IPS-18a (cell line): ENCODE measurements at regions not wholly inside any gene's neighbourhood (a gene's known extent, or its start where the extent isn't known, plus 50 kb on each side); places are given as distances from the start of the nearest gene placed in this dataset.
"Not testable (repeated sequence)": the region's sequence is repeated elsewhere in the genome, so short reads cannot be mapped to it uniquely, and the experiment has no call there.

Source experiments
- H3K27ac ChIP-seq: one replicate; pipeline ENCODE4 v1.5.1; 2013; ENCODE audit warnings: low read length
- H3K27me3 ChIP-seq: one replicate; pipeline ENCODE4 v1.6.1; 2013; ENCODE audit warnings: mild to moderate bottlenecking, low read length; ENCODE audit not compliant: control insufficient read depth, insufficient read depth
- H3K36me3 ChIP-seq: one replicate; pipeline ENCODE4 v1.6.1; 2013; ENCODE audit warnings: low read depth, low read length; ENCODE audit not compliant: control insufficient read depth
- H3K4me1 ChIP-seq: one replicate; pipeline ENCODE4 v1.6.1; 2013; ENCODE audit warnings: low read depth, low read length; ENCODE audit not compliant: control insufficient read depth
- H3K4me3 ChIP-seq: one replicate; pipeline ENCODE4 v1.5.1; 2013; ENCODE audit warnings: low read length
- H3K9ac ChIP-seq: one replicate; pipeline ENCODE4 v1.6.1; 2013; ENCODE audit warnings: mild to moderate bottlenecking, low read length, moderate library complexity
- H3K9me3 ChIP-seq: one replicate; pipeline ENCODE4 v1.6.1; 2013; ENCODE audit warnings: low read depth, low read length; ENCODE audit not compliant: control insufficient read depth

- H3K36me3 ChIP-seq, H3K4me1 ChIP-seq, H3K27ac ChIP-seq, H3K4me3 ChIP-seq, H3K9me3 ChIP-seq, H3K9ac ChIP-seq, H3K27me3 ChIP-seq: not testable (repeated sequence)
These were observed 219.9 kb upstream of the SGK1 start for GRCh38 chr6:134537765-134538164.

- no peak overlapping the region for H3K9ac ChIP-seq
- no peaks in the 10 kb centered on the region for H3K9me3 ChIP-seq
- H3K4me1 ChIP-seq: no peaks in the 10 kb centered on the region
- H3K36me3 ChIP-seq: no peaks in the 10 kb centered on the region
- H3K27me3 ChIP-seq: no peaks in the 10 kb centered on the region
- no peak overlapping the region for H3K4me3 ChIP-seq
- H3K27ac ChIP-seq: no peak overlapping the region
These were observed 219.2 kb upstream of the SGK1 start for GRCh38 chr6:134537146-134537555.

GRCh38 chr6:134535831-134536230 is 217.9 kb upstream of the SGK1 start:
- H3K9ac ChIP-seq: no peak overlapping the region
- no peaks in the 10 kb centered on the region for H3K4me1 ChIP-seq
- no peaks in the 10 kb centered on the region for H3K36me3 ChIP-seq
- no peaks in the 10 kb centered on the region for H3K27me3 ChIP-seq
- H3K27ac ChIP-seq: no peak overlapping the region
- no peaks in the 10 kb centered on the region for H3K9me3 ChIP-seq
- no peak overlapping the region for H3K4me3 ChIP-seq

- no peaks in the 10 kb centered on the region for H3K9me3 ChIP-seq
These were observed 216.8 kb upstream of the SGK1 start for GRCh38 chr6:134534708-134535149.

GRCh38 chr6:134533991-134534390 is 216.1 kb upstream of the SGK1 start:
- H3K9ac ChIP-seq: no peak overlapping the region
- no peaks in the 10 kb centered on the region for H3K27me3 ChIP-seq
- H3K4me3 ChIP-seq: no peak overlapping the region
- no peaks in the 10 kb centered on the region for H3K36me3 ChIP-seq
- no peaks in the 10 kb centered on the region for H3K4me1 ChIP-seq
- H3K27ac ChIP-seq: no peak overlapping the region
- H3K9me3 ChIP-seq: no peaks in the 10 kb centered on the region

More at GRCh38 chr6:134534708-134535149, 216.8 kb upstream of the SGK1 start:
- Histone ChIP-seq H3K36me3 (no peaks in the 10 kb centered on the region), H3K27ac (no peak overlapping the region), H3K4me1 (no peaks in the 10 kb centered on the region), H3K4me3 (no peak overlapping the region), H3K9ac (no peak overlapping the region), H3K27me3 (no peaks in the 10 kb centered on the region)

- Histone ChIP-seq H3K27ac (no peak overlapping the region), H3K9me3 (no peaks in the 10 kb centered on the region), H3K36me3 (no peaks in the 10 kb centered on the region), H3K9ac (no peak overlapping the region), H3K4me1 (no peaks in the 10 kb centered on the region), H3K4me3 (no peak overlapping the region), H3K27me3 (no peaks in the 10 kb centered on the region)
These were observed 215.0 kb upstream of the SGK1 start for GRCh38 chr6:134532694-134533624.

- H3K27ac ChIP-seq: no peak overlapping the region
- no peaks in the 10 kb centered on the region for H3K36me3 ChIP-seq
- no peaks in the 10 kb centered on the region for H3K9me3 ChIP-seq
- H3K27me3 ChIP-seq: no peaks in the 10 kb centered on the region
- no peaks in the 10 kb centered on the region for H3K4me1 ChIP-seq
- H3K4me3 ChIP-seq: no peak overlapping the region
- no peak overlapping the region for H3K9ac ChIP-seq
These were observed 213.7 kb upstream of the SGK1 start for GRCh38 chr6:134531611-134532010.

- Histone ChIP-seq H3K27me3 (no peaks in the 10 kb centered on the region), H3K4me3 (no peak overlapping the region), H3K27ac (no peak overlapping the region), H3K9me3 (no peaks in the 10 kb centered on the region), H3K4me1 (no peaks in the 10 kb centered on the region), H3K36me3 (no peaks in the 10 kb centered on the region), H3K9ac (no peak overlapping the region)
These were observed 213.3 kb upstream of the SGK1 start for GRCh38 chr6:134531188-134531551.

- no peaks in the 10 kb centered on the region for H3K9me3 ChIP-seq
- H3K27ac ChIP-seq: no peak overlapping the region
- H3K4me1 ChIP-seq: no peaks in the 10 kb centered on the region
- H3K4me3 ChIP-seq: no peak overlapping the region
- H3K36me3 ChIP-seq: no peaks in the 10 kb centered on the region
- no peak overlapping the region for H3K9ac ChIP-seq
- H3K27me3 ChIP-seq: no peaks in the 10 kb centered on the region
These were observed 212.0 kb upstream of the SGK1 start for GRCh38 chr6:134529921-134530320.

GRCh38 chr6:134529305-134529704 is 211.4 kb upstream of the SGK1 start:
- Histone ChIP-seq H3K27ac (no peak overlapping the region), H3K9ac (no peak overlapping the region), H3K27me3 (no peaks in the 10 kb centered on the region)

GRCh38 chr6:134527108-134527787 is 209.3 kb upstream of the SGK1 start:
- no peak overlapping the region for H3K4me3 ChIP-seq
- no peaks in the 10 kb centered on the region for H3K9me3 ChIP-seq
- H3K27me3 ChIP-seq: no peaks in the 10 kb centered on the region
- no peak overlapping the region for H3K27ac ChIP-seq
- no peak overlapping the region for H3K9ac ChIP-seq
- H3K36me3 ChIP-seq: no peaks in the 10 kb centered on the region
- H3K4me1 ChIP-seq: no peaks in the 10 kb centered on the region

More at GRCh38 chr6:134529305-134529704, 211.4 kb upstream of the SGK1 start:
- Histone ChIP-seq H3K36me3 (no peaks in the 10 kb centered on the region), H3K4me1 (no peaks in the 10 kb centered on the region), H3K9me3 (no peaks in the 10 kb centered on the region), H3K4me3 (no peak overlapping the region)
